ENCODE measurements at regions not wholly inside any gene's neighbourhood (a gene's known extent, or its start where the extent isn't known, plus 50 kb on each side); places are given as distances from the start of the nearest gene placed in this dataset.

GRCh38 chr9:89664896-89665329, 60.1 kb downstream of the GADD45G start:
- Histone ChIP-seq H3K4me3 (ENCODE audit: low read length) (no peak overlapping the region), H3K36me3 (ENCODE audit: insufficient read depth, low read length) (no peaks in the 10 kb centered on the region), H3K27me3 (ENCODE audit: control insufficient read depth in 1 of 2, insufficient read depth in 2 of 2, low read length in 2 of 2) (no peaks in the 10 kb centered on the region), H3K4me1 (ENCODE audit: insufficient read depth, low read length) (peaks cover 10% of the 10 kb centered on the region), H3K9me3 (ENCODE audit: control insufficient read depth in 1 of 2, insufficient read depth in 1 of 2, low read length in 2 of 2) (peaks cover 0 to 7% of the 10 kb centered on the region in 2 experiments), H3K27ac (ENCODE audit: low read depth in 1 of 2, low read length in 2 of 2) (no peak overlapping the region)
- Mint-ChIP-seq H3K4me1 (ENCODE audit: low read depth) (no peaks in the 10 kb centered on the region), H3K4me3 (no peak overlapping the region), H3K27ac (no peak overlapping the region), H3K9me3 (no peaks in the 10 kb centered on the region), H3K27me3 (peaks cover 15% of the 10 kb centered on the region), H3K36me3 (ENCODE audit: low read depth) (no peaks in the 10 kb centered on the region)
- TF ChIP-seq, protein P1, sequence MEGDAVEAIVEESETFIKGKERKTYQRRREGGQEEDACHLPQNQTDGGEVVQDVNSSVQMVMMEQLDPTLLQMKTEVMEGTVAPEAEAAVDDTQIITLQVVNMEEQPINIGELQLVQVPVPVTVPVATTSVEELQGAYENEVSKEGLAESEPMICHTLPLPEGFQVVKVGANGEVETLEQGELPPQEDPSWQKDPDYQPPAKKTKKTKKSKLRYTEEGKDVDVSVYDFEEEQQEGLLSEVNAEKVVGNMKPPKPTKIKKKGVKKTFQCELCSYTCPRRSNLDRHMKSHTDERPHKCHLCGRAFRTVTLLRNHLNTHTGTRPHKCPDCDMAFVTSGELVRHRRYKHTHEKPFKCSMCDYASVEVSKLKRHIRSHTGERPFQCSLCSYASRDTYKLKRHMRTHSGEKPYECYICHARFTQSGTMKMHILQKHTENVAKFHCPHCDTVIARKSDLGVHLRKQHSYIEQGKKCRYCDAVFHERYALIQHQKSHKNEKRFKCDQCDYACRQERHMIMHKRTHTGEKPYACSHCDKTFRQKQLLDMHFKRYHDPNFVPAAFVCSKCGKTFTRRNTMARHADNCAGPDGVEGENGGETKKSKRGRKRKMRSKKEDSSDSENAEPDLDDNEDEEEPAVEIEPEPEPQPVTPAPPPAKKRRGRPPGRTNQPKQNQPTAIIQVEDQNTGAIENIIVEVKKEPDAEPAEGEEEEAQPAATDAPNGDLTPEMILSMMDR (IDR thresholded peaks at IDR 0.05): no peak
- ATAC-seq (ENCODE audit: poor library complexity) (no peak), DNase-seq (no peak)
- POLR2A ChIA-PET: no interaction called here
- intact Hi-C loops (cut with DNase I, micrococcal nuclease): no loop called here
- CTCF ChIA-PET: no interaction called here

GRCh38 chr9:89666364-89666763, 61.6 kb downstream of the GADD45G start:
- DNase-seq (no peak), ATAC-seq (ENCODE audit: poor library complexity) (no peak)
- peaks cover 7% of the 10 kb centered on the region for H3K4me1 ChIP-seq (ENCODE audit: insufficient read depth, low read length)
- Mint-ChIP-seq H3K4me1 (ENCODE audit: low read depth) (no peaks in the 10 kb centered on the region), H3K9me3 (peaks cover 2% of the 10 kb centered on the region), H3K4me3 (no peak overlapping the region), H3K27ac (no peak overlapping the region), H3K36me3 (ENCODE audit: low read depth) (no peaks in the 10 kb centered on the region), H3K27me3 (peaks cover 15% of the 10 kb centered on the region)
- peaks cover 0 to 3% of the 10 kb centered on the region in 2 experiments for H3K9me3 ChIP-seq (ENCODE audit: control insufficient read depth in 1 of 2, insufficient read depth in 1 of 2, low read length in 2 of 2)
- ChIA-PET POLR2A (no interaction called here), CTCF (no interaction called here)
- H3K36me3 ChIP-seq (ENCODE audit: insufficient read depth, low read length): no peaks in the 10 kb centered on the region
- TF ChIP-seq, protein P1 (IDR thresholded peaks at IDR 0.05): no peak
- intact Hi-C loops (cut with DNase I, micrococcal nuclease): no loop called here
- H3K27me3 ChIP-seq (ENCODE audit: control insufficient read depth in 1 of 2, insufficient read depth in 2 of 2, low read length in 2 of 2): no peaks in the 10 kb centered on the region
- H3K27ac ChIP-seq (ENCODE audit: low read depth in 1 of 2, low read length in 2 of 2): no peak overlapping the region
- H3K4me3 ChIP-seq (ENCODE audit: low read length): no peak overlapping the region

DNA sequence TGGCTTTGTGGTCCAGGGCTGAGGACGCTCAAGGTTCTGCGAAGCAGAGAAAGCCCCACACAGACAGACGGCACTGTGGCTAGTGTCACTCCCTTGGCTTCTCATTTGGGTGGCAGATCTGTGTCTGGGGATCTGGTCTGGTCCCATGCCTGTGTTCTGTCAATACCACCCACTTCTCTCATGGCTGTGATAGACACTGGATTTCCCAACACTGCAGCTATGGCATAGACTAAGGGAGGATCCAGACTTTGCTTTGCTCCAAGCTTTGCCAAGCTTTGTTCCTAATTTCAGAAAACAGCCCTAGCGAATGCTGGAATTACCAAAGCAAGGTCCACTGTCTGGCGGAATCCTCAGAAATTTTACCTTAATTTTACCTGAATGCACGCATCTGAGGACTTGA, 62.1 kb downstream of the GADD45G start:
- H3K9me3 ChIP-seq (ENCODE audit: control insufficient read depth in 1 of 2, insufficient read depth in 1 of 2, low read length in 2 of 2): peaks cover 0 to 3% of the 10 kb centered on the region in 2 experiments
- CTCF ChIA-PET: no interaction called here

More for the DNA sequence above, 62.1 kb downstream of the GADD45G start:
- intact Hi-C loops (cut with DNase I, micrococcal nuclease): no loop called here
- TF ChIP-seq, protein P1 (IDR thresholded peaks at IDR 0.05): no peak
- H3K4me1 ChIP-seq (ENCODE audit: insufficient read depth, low read length): peaks cover 7% of the 10 kb centered on the region
- Mint-ChIP-seq H3K27ac (no peak overlapping the region), H3K4me3 (no peak overlapping the region), H3K27me3 (peaks cover 10% of the 10 kb centered on the region), H3K36me3 (ENCODE audit: low read depth) (no peaks in the 10 kb centered on the region), H3K4me1 (ENCODE audit: low read depth) (no peaks in the 10 kb centered on the region), H3K9me3 (peaks cover 2% of the 10 kb centered on the region)
- ATAC-seq (ENCODE audit: poor library complexity) (no peak), DNase-seq (no peak)
- no peak overlapping the region for H3K27ac ChIP-seq (ENCODE audit: low read depth in 1 of 2, low read length in 2 of 2)
- H3K4me3 ChIP-seq (ENCODE audit: low read length): no peak overlapping the region
- H3K36me3 ChIP-seq (ENCODE audit: insufficient read depth, low read length): no peaks in the 10 kb centered on the region
- POLR2A ChIA-PET: no interaction called here
- H3K27me3 ChIP-seq (ENCODE audit: control insufficient read depth in 1 of 2, insufficient read depth in 2 of 2, low read length in 2 of 2): no peaks in the 10 kb centered on the region

All from CD4-positive, alpha-beta T cell (primary cell).